Esophagus muscularis mucosa (tissue), 4 donors: ENCODE measurements at regions not wholly inside any gene's neighbourhood (a gene's known extent, or its start where the extent isn't known, plus 50 kb on each side); places are given as distances from the start of the nearest gene placed in this dataset.

Experiments
- CTCF ChIP-seq, 3 experiments: fragments of 200-600 bp in 2 of 3; fragments of 450-650 bp in 1 of 3; sonication (generic) in 2 of 3; IDR thresholded peaks; one replicate each; pipeline ENCODE4 v1.5.1; 2017 to 2019; ENCODE audit warnings: antibody characterized with exemption in 3 of 3, mild to moderate bottlenecking in 2 of 3, moderate library complexity in 1 of 3
- EP300 ChIP-seq: sonication (generic); formaldehyde crosslinking; IDR thresholded peaks from one replicate; pipeline ENCODE4 v1.6.1; 2017; ENCODE audit warnings: antibody characterized with exemption
- POLR2A ChIP-seq: fragments of 450-650 bp; IDR thresholded peaks from one replicate; pipeline ENCODE4 v1.6.1; 2017; ENCODE audit warnings: antibody characterized with exemption, moderate library complexity, mild to moderate bottlenecking, low read depth
- POLR2AphosphoS5 ChIP-seq, 2 donors: sonication (generic); formaldehyde crosslinking; IDR thresholded peaks; one replicate each; pipeline ENCODE4 v1.6.1; 2017; ENCODE audit warnings: antibody characterized with exemption in 2 of 2

- TF ChIP-seq CTCF (IDR thresholded peaks at IDR 0.05) (no peak), POLR2A (no peak), POLR2AphosphoS5 (IDR thresholded peaks at IDR 0.05) (no peak), EP300 (no peak)
These were observed 79.9 kb upstream of the SLC25A26 start for GRCh38 chr3:66140743-66141372.
